Kidney (tissue), 13 donors: ENCODE measurements at regions not wholly inside any gene's neighbourhood (a gene's known extent, or its start where the extent isn't known, plus 50 kb on each side); places are given as distances from the start of the nearest gene placed in this dataset.
A peak's percentile ranks its signal among the peaks of the same experiment; 100 is the strongest.

Experiments used
- DNase-seq, 5 donors: peaks; one replicate each; pipeline ENCODE4 v3.0.0-alpha.2; 2013 to 2020
- FAIRE-seq: peaks from 2 replicates; lab custom pipeline; 2012; peaks lifted over from hg19 to GRCh38; lab: Jason Lieb, UNC
- H3K27ac ChIP-seq, 2 donors: one replicate each; pipeline ENCODE4 v1.7.0; 2013; ENCODE audit warnings: low read depth in 2 of 2, low read length in 2 of 2, inconsistent platforms in 1 of 2
- H3K27me3 ChIP-seq: one replicate; pipeline ENCODE4 v1.7.1; 2013; ENCODE audit warnings: low read length, inconsistent platforms; ENCODE audit not compliant: control insufficient read depth, insufficient read depth
- H3K36me3 ChIP-seq, 3 donors: one replicate each; pipeline versions ENCODE4 v1.7.0 to v1.7.1; 2013; ENCODE audit warnings: low read length in 3 of 3, control low read depth in 1 of 3, inconsistent platforms in 1 of 3; ENCODE audit not compliant: insufficient read depth in 3 of 3, control insufficient read depth in 2 of 3
- H3K4me1 ChIP-seq, 3 donors: one replicate each; pipeline versions ENCODE4 v1.7.0 to v1.7.1; 2013; ENCODE audit warnings: low read length in 3 of 3, inconsistent platforms in 1 of 3, low read depth in 1 of 3; ENCODE audit not compliant: control insufficient read depth in 2 of 3, insufficient read depth in 2 of 3
- H3K4me3 ChIP-seq, 3 donors: one replicate each; pipeline versions ENCODE4 v1.7.0 to v1.8.1; 2013; ENCODE audit warnings: low read length in 3 of 3, control low read depth in 1 of 3, inconsistent platforms in 1 of 3
- H3K9ac ChIP-seq, 3 donors: one replicate each; pipeline versions ENCODE4 v1.7.0 to v1.7.1; 2013; ENCODE audit warnings: low read length in 3 of 3, control low read depth in 1 of 3, inconsistent platforms in 1 of 3
- H3K9me3 ChIP-seq, 3 donors: one replicate each; pipeline versions ENCODE4 v1.7.0 to v1.7.1; 2013; ENCODE audit warnings: low read length in 3 of 3, control low read depth in 1 of 3, inconsistent platforms in 1 of 3; ENCODE audit not compliant: control insufficient read depth in 2 of 3, insufficient read depth in 1 of 3
- intact Hi-C: fragments of 100-400 bp; cut with DNase I; formaldehyde crosslinking; loops from one replicate; pipeline ENCODE4 v1.11.1; 2022
- TF ChIP-seq, protein P1 (sequence below): IDR thresholded peaks from 3 replicates; pipeline ENCODE4 v1.5.1; 2012; ENCODE audit warnings: mild to moderate bottlenecking, moderate library complexity, borderline replicate concordance; ENCODE audit not compliant: insufficient read depth; ENCODE audit errors: extremely low read depth
- donor health status: control.
- donor health status: control.
- donor health status: control.
- donor health status: control.
- donor health status: control.
- donor health status: DM: yes; HTN: yes; CAD: no.
- donor health status: Normal renal cell carcinoma (clear cell type).

DNA sequence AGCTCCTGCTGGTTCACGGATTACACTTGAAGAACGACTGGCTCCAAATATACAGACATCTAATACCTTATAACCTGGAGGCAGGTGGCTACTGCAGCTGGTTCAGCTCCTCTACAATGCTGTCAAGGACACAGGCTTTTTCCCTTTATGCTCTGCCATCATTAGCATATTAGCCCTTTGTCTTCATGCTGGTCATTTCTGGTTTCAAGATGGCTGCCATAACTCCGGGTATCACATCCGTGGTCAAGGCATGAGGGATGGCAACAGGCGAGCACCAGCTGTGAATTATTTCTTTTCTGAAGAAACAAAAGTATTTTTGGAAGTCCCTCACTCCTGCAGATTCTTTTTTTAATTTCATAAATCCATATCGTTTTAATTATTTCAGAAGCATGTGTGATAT lies 124.3 kb upstream of the MED13 start:
- H3K9me3 ChIP-seq = no peaks in the 10 kb centered on the region
- no peak overlapping the region for H3K4me3 ChIP-seq
- no peaks in the 10 kb centered on the region for H3K36me3 ChIP-seq
- TF ChIP-seq, protein P1, sequence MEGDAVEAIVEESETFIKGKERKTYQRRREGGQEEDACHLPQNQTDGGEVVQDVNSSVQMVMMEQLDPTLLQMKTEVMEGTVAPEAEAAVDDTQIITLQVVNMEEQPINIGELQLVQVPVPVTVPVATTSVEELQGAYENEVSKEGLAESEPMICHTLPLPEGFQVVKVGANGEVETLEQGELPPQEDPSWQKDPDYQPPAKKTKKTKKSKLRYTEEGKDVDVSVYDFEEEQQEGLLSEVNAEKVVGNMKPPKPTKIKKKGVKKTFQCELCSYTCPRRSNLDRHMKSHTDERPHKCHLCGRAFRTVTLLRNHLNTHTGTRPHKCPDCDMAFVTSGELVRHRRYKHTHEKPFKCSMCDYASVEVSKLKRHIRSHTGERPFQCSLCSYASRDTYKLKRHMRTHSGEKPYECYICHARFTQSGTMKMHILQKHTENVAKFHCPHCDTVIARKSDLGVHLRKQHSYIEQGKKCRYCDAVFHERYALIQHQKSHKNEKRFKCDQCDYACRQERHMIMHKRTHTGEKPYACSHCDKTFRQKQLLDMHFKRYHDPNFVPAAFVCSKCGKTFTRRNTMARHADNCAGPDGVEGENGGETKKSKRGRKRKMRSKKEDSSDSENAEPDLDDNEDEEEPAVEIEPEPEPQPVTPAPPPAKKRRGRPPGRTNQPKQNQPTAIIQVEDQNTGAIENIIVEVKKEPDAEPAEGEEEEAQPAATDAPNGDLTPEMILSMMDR = no peak
- no peaks in the 10 kb centered on the region for H3K4me1 ChIP-seq
- FAIRE-seq = no peak
- no peaks in the 10 kb centered on the region for H3K27me3 ChIP-seq
- no peak for DNase-seq
- H3K27ac ChIP-seq = no peak overlapping the region
- intact Hi-C loops = no loop called here
- no peak overlapping the region for H3K9ac ChIP-seq

DNA sequence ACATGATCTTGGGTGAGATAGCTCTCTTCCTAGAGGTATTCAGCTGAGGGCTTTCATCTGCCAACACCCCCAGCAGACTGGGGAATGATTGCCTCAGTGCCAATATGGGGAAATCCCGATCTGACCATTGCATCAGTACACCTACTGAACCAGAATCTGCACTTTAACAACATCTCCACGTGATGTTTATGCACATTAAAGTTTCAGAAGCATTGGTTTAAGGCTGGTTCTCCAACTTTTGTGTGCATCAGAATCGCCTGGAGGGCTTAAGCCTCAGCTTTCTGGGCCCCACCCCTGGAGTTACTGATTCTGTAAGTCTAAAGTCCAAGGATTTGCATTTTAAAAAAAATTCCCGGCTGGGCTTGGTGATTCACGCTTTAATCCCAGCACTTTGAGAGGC lies 123.6 kb upstream of the MED13 start:
- Histone ChIP-seq H3K9ac (no peak overlapping the region), H3K36me3 (no peaks in the 10 kb centered on the region), H3K4me1 (no peaks in the 10 kb centered on the region), H3K4me3 (no peak overlapping the region), H3K27ac (no peak overlapping the region), H3K27me3 (no peaks in the 10 kb centered on the region), H3K9me3 (no peaks in the 10 kb centered on the region)
- TF ChIP-seq, protein P1 = no peak
- DNase-seq (peak in 3 of 5 donors; percentile 18 to 28 (median 20)), FAIRE-seq (no peak)
- intact Hi-C loops = no loop called here

DNA sequence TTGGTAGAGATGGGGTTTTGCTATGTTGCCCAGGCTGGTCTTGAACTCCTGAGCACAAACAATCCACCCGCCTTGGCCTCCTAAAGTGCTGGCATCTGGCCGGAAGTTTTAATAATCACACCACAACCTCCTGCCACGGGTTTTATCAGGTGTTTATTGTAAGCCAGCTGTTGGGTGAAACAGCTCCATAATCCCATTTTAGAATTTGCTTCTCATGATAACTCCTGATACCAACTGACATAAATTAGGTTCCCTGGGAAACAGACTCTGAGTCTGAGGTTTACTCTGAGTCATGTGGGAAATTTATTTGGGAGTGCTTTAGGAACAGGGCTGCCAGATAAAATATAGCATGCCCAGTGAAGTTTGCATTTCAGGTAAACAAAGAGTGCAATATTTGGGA lies 122.6 kb upstream of the MED13 start:
- Histone ChIP-seq H3K27ac (no peak overlapping the region), H3K4me1 (no peaks in the 10 kb centered on the region), H3K36me3 (no peaks in the 10 kb centered on the region), H3K27me3 (no peaks in the 10 kb centered on the region), H3K9ac (no peak overlapping the region), H3K9me3 (no peaks in the 10 kb centered on the region), H3K4me3 (no peak overlapping the region)
- DNase-seq (peak in 1 of 5 donors; percentile 13), FAIRE-seq (no peak)
- intact Hi-C loops = no loop called here
- TF ChIP-seq, protein P1 = no peak

DNA sequence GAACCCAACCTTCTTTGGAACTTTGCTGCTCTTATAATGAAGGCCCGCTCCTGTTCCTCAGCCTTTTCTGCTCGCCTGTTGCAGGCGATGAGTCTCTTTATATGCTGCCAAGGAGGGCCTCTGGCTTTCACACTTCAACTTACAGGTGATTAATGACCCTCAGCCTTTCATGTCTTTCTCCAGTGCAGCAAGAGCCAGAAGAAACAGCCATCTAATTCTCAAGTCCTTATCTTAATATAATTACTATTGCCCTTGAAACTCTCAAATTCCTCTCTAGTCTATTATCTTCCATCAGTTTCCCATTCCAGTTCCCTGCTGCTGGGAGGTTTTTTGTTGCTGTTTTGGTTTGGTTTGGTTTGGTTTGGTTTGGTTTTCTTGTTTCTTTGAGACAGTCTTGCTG lies 121.8 kb upstream of the MED13 start:
- Histone ChIP-seq H3K27ac (no peak overlapping the region), H3K27me3 (no peaks in the 10 kb centered on the region), H3K4me3 (no peak overlapping the region), H3K36me3 (no peaks in the 10 kb centered on the region), H3K9me3 (no peaks in the 10 kb centered on the region), H3K4me1 (no peaks in the 10 kb centered on the region), H3K9ac (no peak overlapping the region)
- TF ChIP-seq, protein P1 = no peak
- intact Hi-C loops = no loop called here
- DNase-seq (peak in 2 of 5 donors; percentile 47 to 49), FAIRE-seq (no peak)
